Stimulated activated naive CD8-positive, alpha-beta T cell treated with anti-CD3 and anti-CD28 coated beads, Interleukin-15, amount 100 ng/mL, for 72 hours (primary cell): ENCODE measurements at regions not wholly inside any gene's neighbourhood (a gene's known extent, or its start where the extent isn't known, plus 50 kb on each side); places are given as distances from the start of the nearest gene placed in this dataset.

Source experiments
- ATAC-seq: fragments of 150-1000 bp; cut with Tn5 transposase; 2 replicates; pipeline ENCODE4 v1.10.0; 2021; ENCODE audit warnings: mild to moderate bottlenecking, moderate library complexity
- DNase-seq, 2 donors: peaks; one replicate each; pipeline ENCODE4 v3.0.0; 2021 to 2022
- H3K27ac Mint-ChIP-seq, 2 donors: one replicate each; pipeline ENCODE4 v1.8.0; 2022; ENCODE audit warnings: mild to moderate bottlenecking in 2 of 2, mixed read lengths in 2 of 2, moderate library complexity in 2 of 2
- H3K27me3 Mint-ChIP-seq: one replicate; pipeline ENCODE4 v1.8.0; 2022; ENCODE audit warnings: mixed read lengths
- H3K4me1 Mint-ChIP-seq: one replicate; pipeline ENCODE4 v1.8.0; 2022; ENCODE audit warnings: mild to moderate bottlenecking, mixed read lengths
- H3K4me3 Mint-ChIP-seq, 2 donors: one replicate each; pipeline ENCODE4 v1.8.0; 2022; ENCODE audit warnings: mild to moderate bottlenecking in 2 of 2, mixed read lengths in 2 of 2, moderate library complexity in 1 of 2
- H3K9me3 Mint-ChIP-seq, 2 donors: one replicate each; pipeline ENCODE4 v1.8.0; 2022; ENCODE audit warnings: mixed read lengths in 2 of 2

DNA sequence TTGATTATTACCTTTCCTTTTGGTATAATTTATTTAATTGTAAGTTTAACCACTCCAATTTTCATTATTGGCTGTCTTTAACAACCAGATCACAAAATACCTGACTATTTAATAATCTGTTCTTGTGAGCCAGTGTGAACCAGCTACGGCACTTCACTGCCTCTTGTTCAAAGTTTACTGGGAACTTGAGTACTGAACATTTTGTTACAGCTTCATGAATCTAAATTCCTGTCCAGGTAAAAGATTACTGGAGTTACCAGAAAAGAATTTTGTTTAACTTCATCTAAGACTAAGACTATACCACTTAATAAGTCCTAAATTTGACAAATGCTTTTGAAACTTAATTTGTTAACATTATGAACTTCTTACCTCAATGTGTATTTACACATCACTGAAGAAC lies 178.3 kb downstream of the FBXO8 start:
- H3K9me3 Mint-ChIP-seq = no peaks in the 10 kb centered on the region
- H3K27me3 Mint-ChIP-seq = peaks cover 18% of the 10 kb centered on the region
- H3K4me3 Mint-ChIP-seq = no peak overlapping the region
- no peak for DNase-seq
- H3K4me1 Mint-ChIP-seq = no peaks in the 10 kb centered on the region
- H3K27ac Mint-ChIP-seq = no peak overlapping the region
- ATAC-seq = no peak

DNA sequence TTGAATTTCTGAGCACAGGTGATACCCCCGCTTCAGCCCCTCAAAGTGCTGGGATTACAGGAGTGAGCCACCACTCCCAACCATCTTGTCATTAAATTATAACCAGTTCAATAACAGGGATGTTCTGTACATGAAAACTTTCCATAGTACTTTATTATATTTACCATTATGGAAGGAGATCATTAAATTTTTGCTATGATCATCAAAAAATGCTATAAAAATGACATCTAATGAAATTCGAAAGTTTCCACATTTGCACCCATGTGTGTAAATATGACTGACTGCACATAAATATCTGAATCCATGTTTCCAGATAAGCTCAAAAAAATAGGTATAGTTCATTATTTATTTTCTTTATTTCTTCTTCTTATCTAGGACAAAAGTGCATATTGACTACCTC lies 182.6 kb downstream of the FBXO8 start:
- DNase-seq = no peak

DNA sequence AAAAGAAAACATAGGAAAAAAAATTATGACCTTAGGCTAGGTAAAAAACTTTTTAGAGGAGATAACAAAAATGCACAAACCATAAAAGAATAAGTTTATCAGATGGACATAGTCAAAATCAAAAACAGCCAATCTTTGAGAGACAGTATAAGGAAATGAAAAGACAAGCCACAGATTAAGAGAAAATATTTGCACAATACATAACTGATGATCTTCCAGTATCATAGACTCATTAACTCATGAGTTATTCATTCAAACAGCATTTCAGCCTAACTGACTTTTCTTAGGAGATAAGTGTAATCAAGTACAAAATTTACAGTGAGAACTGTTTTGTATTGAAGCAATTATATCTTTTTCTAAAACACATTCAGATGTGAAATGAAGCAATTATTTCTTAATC lies 183.8 kb downstream of the FBXO8 start:
- Mint-ChIP-seq H3K4me3 (no peak overlapping the region), H3K9me3 (no peaks in the 10 kb centered on the region), H3K27me3 (no peaks in the 10 kb centered on the region), H3K4me1 (no peaks in the 10 kb centered on the region), H3K27ac (no peak overlapping the region)
- ATAC-seq = no peak
- no peak for DNase-seq

More for the DNA sequence above, 182.6 kb downstream of the FBXO8 start:
- H3K27ac Mint-ChIP-seq = no peak overlapping the region
- no peak overlapping the region for H3K4me3 Mint-ChIP-seq
- H3K27me3 Mint-ChIP-seq = no peaks in the 10 kb centered on the region
- ATAC-seq = no peak
- H3K4me1 Mint-ChIP-seq = no peaks in the 10 kb centered on the region
- H3K9me3 Mint-ChIP-seq = no peaks in the 10 kb centered on the region

DNA sequence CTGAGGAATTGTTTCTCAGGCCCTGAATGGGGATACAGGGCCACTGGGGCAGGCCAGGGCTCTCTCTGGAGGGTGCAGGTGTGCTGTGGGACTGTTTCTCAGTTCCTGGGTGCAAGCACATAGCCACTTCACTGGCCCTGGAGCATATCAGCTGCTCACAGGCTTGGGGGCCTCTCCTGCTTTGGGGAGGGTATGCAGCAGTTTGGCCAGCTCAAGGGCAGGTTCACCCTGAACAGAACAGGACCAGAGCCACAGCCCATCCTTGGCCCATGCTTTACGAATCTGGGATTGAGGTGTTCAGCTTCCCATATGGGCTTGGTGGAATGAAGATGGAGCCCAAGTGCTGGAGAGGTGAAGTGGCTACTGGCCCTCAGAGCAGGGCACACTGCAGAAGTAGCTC lies 186.5 kb downstream of the FBXO8 start:
- no peak overlapping the region for H3K27ac Mint-ChIP-seq

DNA sequence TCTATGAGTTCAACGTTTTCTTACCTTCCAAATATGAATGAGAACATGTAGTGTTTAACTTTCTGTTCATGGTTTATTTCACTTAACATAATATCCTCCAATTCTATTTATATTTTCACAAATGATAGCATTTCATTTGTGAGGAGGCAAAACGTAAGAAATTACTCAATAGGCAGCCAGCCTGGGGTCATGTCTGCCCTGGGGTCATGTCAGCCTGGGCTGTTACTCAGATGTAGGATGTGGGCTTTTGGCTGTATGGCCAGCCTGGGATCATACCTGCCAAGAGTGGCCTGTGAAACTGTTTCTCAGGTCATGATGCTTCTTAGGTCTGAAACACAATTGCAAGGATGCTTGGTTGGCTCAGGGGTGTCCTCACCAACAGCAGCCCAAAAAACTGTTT lies 187.0 kb downstream of the FBXO8 start:
- Mint-ChIP-seq H3K4me1 (no peaks in the 10 kb centered on the region), H3K27me3 (peaks cover 11% of the 10 kb centered on the region)
- DNase-seq = no peak

More for the DNA sequence above, 186.5 kb downstream of the FBXO8 start:
- DNase-seq = no peak
- ATAC-seq = no peak
- H3K9me3 Mint-ChIP-seq = peaks cover 0 to 7% of the 10 kb centered on the region in 2 donors
- no peaks in the 10 kb centered on the region for H3K4me1 Mint-ChIP-seq
- peaks cover 7% of the 10 kb centered on the region for H3K27me3 Mint-ChIP-seq
- no peak overlapping the region for H3K4me3 Mint-ChIP-seq

DNA sequence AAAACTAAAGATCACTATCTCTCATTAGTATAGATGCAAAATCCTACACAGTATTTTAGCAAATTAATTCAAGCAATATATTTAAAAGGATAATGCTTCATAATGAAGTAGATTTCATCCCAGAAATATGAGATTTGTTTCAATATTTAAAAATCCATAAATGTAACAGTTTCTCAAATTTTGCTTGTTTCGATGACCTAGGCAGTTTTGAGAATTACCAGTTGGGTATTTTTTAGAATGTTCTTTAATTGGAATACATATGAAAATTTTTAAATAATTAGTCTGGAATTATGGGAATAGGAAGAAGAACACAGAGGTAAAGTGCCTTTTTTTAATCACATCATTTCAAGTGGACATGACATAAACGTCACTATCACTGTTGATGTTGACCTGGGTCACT lies 192.3 kb downstream of the FBXO8 start:
- peaks cover 24% of the 10 kb centered on the region for H3K27me3 Mint-ChIP-seq
- peaks cover 0 to 11% of the 10 kb centered on the region in 2 donors for H3K9me3 Mint-ChIP-seq
- no peak overlapping the region for H3K4me3 Mint-ChIP-seq
- DNase-seq = no peak
- ATAC-seq = no peak
- no peak overlapping the region for H3K27ac Mint-ChIP-seq
- H3K4me1 Mint-ChIP-seq = no peaks in the 10 kb centered on the region

More for the DNA sequence above, 187.0 kb downstream of the FBXO8 start:
- no peak for ATAC-seq
- Mint-ChIP-seq H3K4me3 (no peak overlapping the region), H3K9me3 (peaks cover 0 to 11% of the 10 kb centered on the region in 2 donors), H3K27ac (no peak overlapping the region)

DNA sequence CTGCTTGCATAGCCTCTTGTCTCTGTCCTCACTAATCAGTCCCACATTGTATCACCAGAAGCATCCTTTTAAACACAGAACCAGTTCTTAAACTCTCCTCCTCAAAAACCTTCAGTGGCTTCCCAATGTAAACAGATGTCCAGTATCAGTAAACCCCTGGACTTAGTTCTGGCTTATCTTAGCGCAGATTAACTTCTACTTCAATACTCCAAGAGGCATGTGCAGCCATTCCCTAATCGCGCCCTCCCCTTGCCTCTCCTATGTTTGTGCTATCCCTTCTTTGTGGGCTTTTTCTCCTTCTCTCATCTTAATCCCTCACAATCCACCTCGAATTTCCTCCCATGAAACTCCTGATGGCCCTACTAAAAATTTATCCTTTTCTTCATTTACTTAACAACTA lies 193.8 kb downstream of the FBXO8 start:
- Mint-ChIP-seq H3K9me3 (peaks cover 0 to 11% of the 10 kb centered on the region in 2 donors), H3K4me1 (no peaks in the 10 kb centered on the region), H3K4me3 (no peak overlapping the region), H3K27me3 (peaks cover 24% of the 10 kb centered on the region), H3K27ac (no peak overlapping the region)
- DNase-seq = no peak
- ATAC-seq = no peak

DNA sequence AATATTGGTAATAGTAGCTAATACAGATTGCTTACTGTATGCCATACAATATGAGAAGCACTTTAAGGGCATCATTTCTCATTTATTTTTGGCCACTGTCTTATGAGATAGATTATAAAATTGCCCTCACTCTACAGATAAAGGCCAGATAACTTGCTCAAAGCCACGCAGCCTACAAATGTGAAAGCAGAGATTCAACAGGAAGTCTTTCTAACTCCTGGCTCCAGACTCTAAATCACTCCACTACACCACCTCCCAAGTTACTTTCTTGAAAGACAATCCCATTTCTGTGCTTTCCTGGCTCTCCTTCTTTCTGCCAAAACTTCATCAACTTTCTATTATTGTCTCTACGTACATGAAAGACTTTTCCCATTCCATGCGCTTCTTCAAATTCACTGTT lies 194.7 kb downstream of the FBXO8 start:
- no peak overlapping the region for H3K27ac Mint-ChIP-seq
- DNase-seq (no peak), ATAC-seq (no peak)
- H3K4me3 Mint-ChIP-seq = no peak overlapping the region
- H3K4me1 Mint-ChIP-seq = no peaks in the 10 kb centered on the region
- peaks cover 0 to 11% of the 10 kb centered on the region in 2 donors for H3K9me3 Mint-ChIP-seq
- H3K27me3 Mint-ChIP-seq = peaks cover 24% of the 10 kb centered on the region

DNA sequence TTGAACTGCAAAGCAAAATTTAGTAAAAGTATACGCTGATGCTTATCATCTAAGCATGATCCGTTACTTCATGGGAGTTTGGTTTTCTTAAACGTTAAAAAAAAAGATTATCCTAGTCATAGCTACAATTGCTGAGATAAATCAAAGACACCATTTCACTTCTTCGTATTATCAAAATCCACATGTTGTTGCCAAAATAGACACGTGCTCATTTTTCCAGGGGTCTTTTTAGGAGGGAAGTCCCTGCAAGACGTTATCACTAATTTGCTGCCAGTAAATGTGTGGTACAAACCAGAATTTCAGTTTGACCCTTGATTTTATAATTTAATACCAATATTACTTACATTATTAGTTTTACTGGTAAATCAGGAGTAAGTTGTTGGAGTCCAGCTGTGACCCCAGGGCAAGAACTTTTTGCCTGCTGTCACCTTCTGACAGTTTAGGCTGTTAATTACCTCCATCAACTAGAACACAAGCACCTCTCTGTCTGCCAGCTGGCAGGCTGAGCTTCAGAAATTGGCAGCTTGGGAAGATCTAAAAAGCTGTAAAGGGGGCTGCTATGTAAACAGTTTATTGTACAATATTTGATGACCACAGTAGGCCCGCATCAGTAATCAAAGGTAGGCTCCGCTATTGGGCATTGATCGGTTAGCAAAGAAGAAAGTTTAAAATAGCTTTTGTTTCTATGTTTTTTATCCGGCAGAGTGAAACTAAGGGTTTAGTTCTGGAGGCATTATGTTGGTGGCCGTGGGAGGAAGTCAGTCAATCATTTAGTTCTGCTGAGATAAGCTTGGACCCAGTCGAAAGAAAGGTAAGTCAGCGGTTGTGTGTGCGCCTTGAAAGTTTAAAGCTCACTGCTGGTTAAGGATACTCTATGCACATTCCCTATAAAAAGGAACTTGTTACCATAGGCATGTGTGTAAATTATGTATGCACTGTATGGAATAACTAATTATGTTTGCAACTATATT lies 196.4 kb downstream of the FBXO8 start:
- Mint-ChIP-seq H3K9me3 (peaks cover 0 to 5% of the 10 kb centered on the region in 2 donors), H3K4me3 (no peak overlapping the region), H3K27me3 (peaks cover 18% of the 10 kb centered on the region), H3K4me1 (no peaks in the 10 kb centered on the region), H3K27ac (no peak overlapping the region)
- no peak for ATAC-seq
- no peak for DNase-seq

DNA sequence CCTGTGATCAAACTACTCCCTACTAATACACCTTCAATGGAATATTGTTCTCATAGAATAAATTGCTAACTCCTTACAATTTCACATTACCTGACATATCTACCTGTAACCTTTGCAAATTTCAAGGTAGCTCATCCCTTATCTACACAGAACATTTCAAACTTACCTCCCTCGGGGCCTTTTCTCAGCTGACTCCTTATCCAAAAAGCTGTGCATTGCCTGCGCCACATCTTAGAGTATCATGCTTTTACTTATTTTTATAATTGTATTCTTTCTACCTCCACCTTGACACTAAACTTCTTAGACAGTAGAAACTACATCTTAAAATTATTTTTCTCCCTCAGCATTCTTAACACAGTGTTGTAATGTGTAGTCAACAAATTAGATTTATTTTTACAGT lies 198.5 kb downstream of the FBXO8 start:
- no peak for DNase-seq
- H3K4me1 Mint-ChIP-seq = no peaks in the 10 kb centered on the region
- no peaks in the 10 kb centered on the region for H3K9me3 Mint-ChIP-seq
- ATAC-seq = no peak
- peaks cover 13% of the 10 kb centered on the region for H3K27me3 Mint-ChIP-seq
- no peak overlapping the region for H3K27ac Mint-ChIP-seq
- H3K4me3 Mint-ChIP-seq = no peak overlapping the region

DNA sequence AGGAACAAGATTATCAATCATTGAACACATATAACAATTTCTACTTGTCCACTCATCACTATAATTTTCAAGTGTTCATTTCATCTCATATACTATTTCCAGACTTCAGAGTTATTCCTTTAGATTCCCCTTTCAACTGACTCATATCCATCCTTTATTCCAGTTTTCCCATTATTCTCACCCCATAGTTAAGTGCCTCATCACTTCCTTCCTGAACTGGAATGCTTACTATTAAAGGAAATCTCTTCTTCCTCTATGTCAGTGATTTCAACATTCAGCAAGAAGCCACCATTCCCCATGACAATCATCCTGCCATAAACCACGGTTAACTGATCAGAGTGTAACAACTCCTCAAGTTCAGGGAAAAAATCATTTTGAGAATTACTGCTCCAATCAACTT lies 198.9 kb downstream of the FBXO8 start:
- no peak for DNase-seq
- Mint-ChIP-seq H3K4me1 (no peaks in the 10 kb centered on the region), H3K4me3 (no peak overlapping the region), H3K27me3 (peaks cover 13% of the 10 kb centered on the region), H3K27ac (no peak overlapping the region), H3K9me3 (no peaks in the 10 kb centered on the region)
- ATAC-seq = no peak

DNA sequence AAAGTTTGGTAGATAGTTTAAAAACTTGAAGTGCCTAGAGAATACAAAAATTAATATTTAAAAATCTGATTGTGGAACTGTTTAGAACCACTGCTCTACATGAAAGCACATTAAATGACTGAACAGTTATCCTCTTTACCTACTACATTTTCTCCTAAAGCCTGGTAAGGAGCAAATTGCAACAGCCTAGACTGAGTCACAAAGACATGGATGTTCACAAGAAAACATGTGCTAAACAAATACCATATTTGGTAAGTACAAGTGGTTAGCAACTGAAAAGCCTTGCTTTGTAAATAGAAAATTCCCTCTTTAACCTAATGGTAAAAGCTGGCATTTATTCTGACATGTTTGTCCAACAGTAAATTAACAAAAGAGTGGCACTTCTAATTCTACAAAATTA lies 203.1 kb downstream of the FBXO8 start:
- Mint-ChIP-seq H3K9me3 (no peaks in the 10 kb centered on the region), H3K27me3 (peaks cover 10% of the 10 kb centered on the region), H3K27ac (no peak overlapping the region), H3K4me3 (no peak overlapping the region), H3K4me1 (no peaks in the 10 kb centered on the region)
- DNase-seq (no peak), ATAC-seq (no peak)

DNA sequence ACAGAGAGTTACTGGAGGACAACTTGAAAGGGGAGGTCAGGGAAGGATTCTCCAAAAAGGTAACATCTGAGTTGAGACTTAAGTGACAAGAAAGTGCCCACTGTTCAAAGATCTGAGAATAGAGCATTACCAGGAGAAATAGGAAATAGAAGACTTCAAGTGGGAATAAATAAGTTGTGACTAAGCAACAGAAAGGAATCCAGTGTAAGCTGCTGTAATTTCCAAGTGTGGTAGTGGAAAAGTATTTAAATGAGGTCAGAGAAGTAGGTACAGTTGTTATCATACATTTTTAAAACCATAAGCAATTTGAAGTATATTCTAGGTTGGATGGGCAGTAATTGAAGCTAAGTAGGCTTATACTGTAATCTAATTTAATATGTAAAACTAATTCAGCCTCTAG lies 211.9 kb downstream of the FBXO8 start:
- Mint-ChIP-seq H3K9me3 (no peaks in the 10 kb centered on the region), H3K27me3 (no peaks in the 10 kb centered on the region), H3K27ac (no peak overlapping the region), H3K4me3 (no peak overlapping the region), H3K4me1 (no peaks in the 10 kb centered on the region)
- no peak for DNase-seq
- ATAC-seq = no peak

DNA sequence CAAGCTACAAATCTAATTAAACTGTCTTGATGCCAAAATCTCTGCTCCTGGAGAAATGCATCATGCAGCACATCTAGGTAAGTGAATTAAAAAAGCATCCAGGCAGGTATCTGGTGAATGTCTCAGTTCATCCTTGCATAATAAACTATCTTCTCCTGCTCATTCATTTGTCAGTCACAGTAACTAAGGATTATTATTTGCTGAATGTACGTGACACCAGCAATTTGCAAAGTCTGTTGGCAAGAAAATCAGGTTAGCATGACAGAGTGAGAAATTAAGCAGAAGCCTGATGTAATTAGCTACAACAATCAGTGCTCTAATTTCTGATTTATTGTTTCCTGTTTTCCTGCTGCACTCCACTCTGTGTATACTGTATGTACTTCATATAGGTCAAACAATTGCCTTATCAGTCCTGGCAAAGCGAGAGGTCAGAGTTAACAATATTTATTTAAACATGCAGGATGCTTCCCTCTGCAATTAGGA lies 213.6 kb downstream of the FBXO8 start:
- no peak for ATAC-seq
- H3K9me3 Mint-ChIP-seq = no peaks in the 10 kb centered on the region
- H3K4me1 Mint-ChIP-seq = no peaks in the 10 kb centered on the region
- DNase-seq = no peak
- H3K4me3 Mint-ChIP-seq = no peak overlapping the region
- H3K27ac Mint-ChIP-seq = no peak overlapping the region
- H3K27me3 Mint-ChIP-seq = no peaks in the 10 kb centered on the region

DNA sequence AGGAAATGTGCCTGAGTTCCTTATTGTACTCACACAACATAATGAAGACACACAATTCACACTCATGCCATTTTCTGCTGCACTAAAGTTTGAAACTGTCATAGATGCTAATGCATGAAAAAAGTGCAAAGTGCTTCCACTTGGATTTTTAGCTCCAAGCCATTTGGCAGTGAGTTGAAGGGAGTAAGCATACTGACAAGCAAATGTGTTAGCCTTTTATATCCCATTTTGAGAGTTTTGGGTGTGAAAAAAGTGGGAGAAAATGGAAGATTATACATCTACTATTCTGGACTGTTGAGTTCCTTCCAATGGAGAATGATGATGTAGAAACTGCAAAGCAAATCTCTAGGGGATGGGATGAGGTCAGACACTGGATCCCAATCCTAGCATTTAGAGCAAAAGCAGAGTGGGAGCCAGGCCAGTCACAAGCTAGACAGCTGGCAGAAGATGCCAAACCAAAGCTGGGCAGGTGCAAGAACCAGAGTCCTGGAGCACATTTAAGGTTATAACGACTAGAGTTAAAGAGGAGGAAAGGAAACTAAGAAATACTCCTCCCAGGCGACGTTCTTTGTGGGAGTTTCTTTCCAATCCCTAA lies 216.8 kb downstream of the FBXO8 start:
- ATAC-seq (no peak), DNase-seq (no peak)
- Mint-ChIP-seq H3K4me3 (no peak overlapping the region), H3K9me3 (no peaks in the 10 kb centered on the region), H3K27ac (no peak overlapping the region), H3K27me3 (no peaks in the 10 kb centered on the region), H3K4me1 (no peaks in the 10 kb centered on the region)

DNA sequence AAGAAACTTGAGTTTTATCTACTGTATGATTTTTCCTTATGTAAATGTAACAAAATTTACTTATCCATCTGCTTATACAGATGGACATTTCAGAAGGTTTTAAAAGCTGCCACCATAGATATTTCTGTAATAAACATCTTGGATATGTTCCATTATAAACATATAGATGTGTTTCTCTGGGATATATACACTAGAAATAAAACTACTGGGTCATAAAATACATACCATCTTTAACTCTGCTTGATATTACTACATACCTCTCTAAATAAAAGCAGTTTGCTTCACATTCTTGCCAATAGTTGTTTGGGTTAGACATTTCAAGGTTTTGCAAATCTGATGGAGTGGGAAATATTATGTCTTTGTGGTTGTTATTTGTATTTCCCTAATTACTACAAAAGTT lies 220.6 kb downstream of the FBXO8 start:
- Mint-ChIP-seq H3K27ac (no peak overlapping the region), H3K4me3 (no peak overlapping the region), H3K9me3 (peaks cover 0 to 5% of the 10 kb centered on the region in 2 donors), H3K4me1 (no peaks in the 10 kb centered on the region), H3K27me3 (no peaks in the 10 kb centered on the region)
- ATAC-seq = no peak
- no peak for DNase-seq
